ENCODE measurements at regions not wholly inside any gene's neighbourhood (a gene's known extent, or its start where the extent isn't known, plus 50 kb on each side); places are given as distances from the start of the nearest gene placed in this dataset.
A peak's percentile ranks its signal among the peaks of the same experiment; 100 is the strongest.
"Not testable (repeated sequence)": the region's sequence is repeated elsewhere in the genome, so short reads cannot be mapped to it uniquely, and the experiment has no call there.

- DNase-seq (ENCODE audit: low spot score): no peak
Observed at GRCh38 chr14:22251090-22251489, 337.9 kb downstream of the DAD1 start.

- DNase-seq (ENCODE audit: low spot score): no peak
Observed at GRCh38 chr14:22249770-22250169, 339.3 kb downstream of the DAD1 start.

- DNase-seq (ENCODE audit: low spot score): no peak
Observed at GRCh38 chr14:22243971-22244581, 344.9 kb downstream of the DAD1 start.

GRCh38 chr14:22238320-22238719, 350.7 kb downstream of the DAD1 start:
- not testable (repeated sequence) for DNase-seq (ENCODE audit: low spot score)

- DNase-seq (ENCODE audit: low spot score): no peak
Observed at GRCh38 chr14:22233377-22233776, 355.6 kb downstream of the DAD1 start.

- DNase-seq (ENCODE audit: low spot score): no peak
Observed at GRCh38 chr14:22232933-22233332, 356.1 kb downstream of the DAD1 start.

- DNase-seq (ENCODE audit: low spot score): no peak
Observed at GRCh38 chr14:22232486-22232885, 356.5 kb downstream of the DAD1 start.

GRCh38 chr14:22231018-22231417, 358.0 kb downstream of the DAD1 start:
- no peak for DNase-seq (ENCODE audit: low spot score)

- DNase-seq (ENCODE audit: low spot score): no peak
Observed at GRCh38 chr14:22230517-22230916, 358.5 kb downstream of the DAD1 start.

GRCh38 chr14:22227084-22227483, 361.9 kb downstream of the DAD1 start:
- no peak for DNase-seq (ENCODE audit: low spot score)

- DNase-seq (ENCODE audit: low spot score): no peak
Observed at GRCh38 chr14:22226381-22226780, 362.6 kb downstream of the DAD1 start.

- no peak for DNase-seq (ENCODE audit: low spot score)
Observed at GRCh38 chr14:22225516-22226140, 363.4 kb downstream of the DAD1 start.

GRCh38 chr14:22221508-22221907, 367.5 kb downstream of the DAD1 start:
- DNase-seq (ENCODE audit: low spot score): no peak

GRCh38 chr14:22220427-22220826, 368.6 kb downstream of the DAD1 start:
- no peak for DNase-seq (ENCODE audit: low spot score)

- no peak for DNase-seq (ENCODE audit: low spot score)
Observed at GRCh38 chr14:22218728-22219127, 370.3 kb downstream of the DAD1 start.

- no peak for DNase-seq (ENCODE audit: low spot score)
Observed at GRCh38 chr14:22213120-22213519, 375.9 kb downstream of the DAD1 start.

GRCh38 chr14:22210906-22211305, 378.1 kb downstream of the DAD1 start:
- DNase-seq (ENCODE audit: low spot score): no peak

- DNase-seq (ENCODE audit: low spot score): no peak
Observed at GRCh38 chr14:22210026-22210425, 379.0 kb downstream of the DAD1 start.

- DNase-seq (ENCODE audit: low spot score): no peak
Observed at GRCh38 chr14:22203036-22203435, 386.0 kb downstream of the DAD1 start.

GRCh38 chr14:22202313-22202712, 386.7 kb downstream of the DAD1 start:
- no peak for DNase-seq (ENCODE audit: low spot score)

GRCh38 chr14:22200977-22201605, 387.9 kb downstream of the DAD1 start:
- DNase-seq (ENCODE audit: low spot score): peak; percentile 45

GRCh38 chr14:22200131-22200530, 388.9 kb downstream of the DAD1 start:
- DNase-seq (ENCODE audit: low spot score): not testable (repeated sequence)

GRCh38 chr14:22194664-22195063, 394.4 kb downstream of the DAD1 start:
- DNase-seq (ENCODE audit: low spot score): no peak

Measured in pons (tissue), 1 donor.